HepG2 (cell line): ENCODE measurements at regions not wholly inside any gene's neighbourhood (a gene's known extent, or its start where the extent isn't known, plus 50 kb on each side); places are given as distances from the start of the nearest gene placed in this dataset.
A peak's percentile ranks its signal among the peaks of the same experiment; 100 is the strongest.

Source experiments
- ATRX ChIP-seq: sonication (generic); formaldehyde crosslinking; IDR thresholded peaks from 2 replicates; pipeline ENCODE4 v1.4.0; 2020; ENCODE audit warnings: missing genetic modification reagents, borderline replicate concordance
- CENPX ChIP-seq: sonication (generic); formaldehyde crosslinking; IDR thresholded peaks from 2 replicates; pipeline ENCODE4 v1.9.0; 2021; ENCODE audit warnings: mild to moderate bottlenecking, missing genetic modification reagents, moderate library complexity
- JUND ChIP-seq: sonication (generic); formaldehyde crosslinking; IDR thresholded peaks from 2 replicates; pipeline ENCODE4 v1.8.0; 2022; ENCODE audit warnings: mild to moderate bottlenecking, missing genetic modification reagents
- MEF2D ChIP-seq: sonication (generic); formaldehyde crosslinking; IDR thresholded peaks from 2 replicates; pipeline ENCODE4 v1.5.1; 2020; ENCODE audit warnings: mild to moderate bottlenecking, missing genetic modification reagents
- NBN ChIP-seq: fragments of 450-650 bp; conservative IDR thresholded peaks from 2 replicates; pipeline ENCODE4 v1.6.1; 2017
- SSRP1 ChIP-seq: IDR thresholded peaks from 2 replicates; pipeline ENCODE4 v1.6.1; 2016; ENCODE audit warnings: control low read depth
- TCF7 ChIP-seq: sonication (generic); IDR thresholded peaks from 2 replicates; pipeline ENCODE4 v1.6.1; 2016; ENCODE audit warnings: antibody characterized with exemption, low read depth
- ZC3H13 ChIP-seq: sonication (generic); formaldehyde crosslinking; IDR thresholded peaks from 2 replicates; pipeline ENCODE4 v1.8.1; 2023; ENCODE audit warnings: mild to moderate bottlenecking, missing genetic modification reagents, moderate library complexity
- ZFX ChIP-seq: sonication (generic); formaldehyde crosslinking; IDR thresholded peaks from 2 replicates; pipeline ENCODE4 v1.4.0; 2020; ENCODE audit warnings: mild to moderate bottlenecking, low read depth, missing genetic modification reagents, moderate library complexity
- ZNF264 ChIP-seq: sonication (generic); formaldehyde crosslinking; IDR thresholded peaks from 2 replicates; pipeline ENCODE4 v1.4.0; 2020; ENCODE audit warnings: missing genetic modification reagents
- ZNF546 ChIP-seq: sonication (generic); formaldehyde crosslinking; conservative IDR thresholded peaks from 2 replicates; pipeline ENCODE4 v1.8.1; 2023; ENCODE audit warnings: mild to moderate bottlenecking, missing genetic modification reagents
- ZNF792 ChIP-seq: IDR thresholded peaks from 2 replicates; pipeline ENCODE4 v1.6.1; 2016
- TF ChIP-seq, protein P1 (sequence below): conservative IDR thresholded peaks from 2 replicates; pipeline ENCODE4 v1.6.1; 2018; ENCODE audit warnings: missing genetic modification reagents
- TF ChIP-seq, protein P2 (sequence below): sonication (generic); formaldehyde crosslinking; IDR thresholded peaks from 2 replicates; pipeline ENCODE4 v1.8.0; 2022; ENCODE audit warnings: mild to moderate bottlenecking, missing genetic modification reagents; ENCODE audit not compliant: insufficient replicate concordance
- TF ChIP-seq, protein P3 (sequence below): sonication (generic); formaldehyde crosslinking; IDR thresholded peaks from 2 replicates; pipeline ENCODE4 v1.5.0; 2020; ENCODE audit warnings: mild to moderate bottlenecking, low read depth, missing genetic modification reagents, borderline replicate concordance
- TF ChIP-seq, protein P4 (sequence below): sonication (generic); formaldehyde crosslinking; IDR thresholded peaks from 2 replicates; pipeline ENCODE4 v1.5.0; 2020; ENCODE audit warnings: mild to moderate bottlenecking, missing genetic modification reagents
- TF ChIP-seq, protein P5 (sequence below): sonication (generic); formaldehyde crosslinking; IDR thresholded peaks from 2 replicates; pipeline ENCODE4 v1.4.0; 2020; ENCODE audit warnings: missing genetic modification reagents
- TF ChIP-seq, protein P6 (sequence below): sonication (generic); formaldehyde crosslinking; IDR thresholded peaks from 2 replicates; pipeline ENCODE4 v1.5.0; 2020; ENCODE audit warnings: missing genetic modification reagents
- TF ChIP-seq, protein P7 (sequence below): sonication (generic); formaldehyde crosslinking; IDR thresholded peaks from 2 replicates; pipeline ENCODE4 v1.4.0; 2020; ENCODE audit warnings: missing genetic modification reagents, borderline replicate concordance

DNA sequence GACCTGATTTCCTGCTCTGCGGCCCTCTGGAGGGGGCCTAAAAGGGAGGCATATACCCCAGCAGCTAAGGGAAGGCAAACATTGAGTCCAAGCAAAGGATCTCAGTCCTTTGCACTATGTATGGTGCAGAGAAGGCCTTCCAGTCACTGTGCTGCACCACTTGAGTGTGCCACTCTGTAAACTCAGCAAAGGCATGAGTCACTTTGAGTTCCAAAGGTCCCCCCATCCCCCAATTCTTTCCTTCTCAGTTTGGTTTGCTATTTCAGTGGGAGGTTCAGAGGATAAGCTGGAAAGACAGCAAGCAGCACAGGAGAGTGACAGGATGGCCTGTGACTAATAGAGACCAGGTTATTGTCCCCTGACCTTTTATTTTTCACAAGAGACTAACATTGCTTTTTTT lies 131.3 kb downstream of the FHDC1 start (continued):
- TF ChIP-seq, protein P1, sequence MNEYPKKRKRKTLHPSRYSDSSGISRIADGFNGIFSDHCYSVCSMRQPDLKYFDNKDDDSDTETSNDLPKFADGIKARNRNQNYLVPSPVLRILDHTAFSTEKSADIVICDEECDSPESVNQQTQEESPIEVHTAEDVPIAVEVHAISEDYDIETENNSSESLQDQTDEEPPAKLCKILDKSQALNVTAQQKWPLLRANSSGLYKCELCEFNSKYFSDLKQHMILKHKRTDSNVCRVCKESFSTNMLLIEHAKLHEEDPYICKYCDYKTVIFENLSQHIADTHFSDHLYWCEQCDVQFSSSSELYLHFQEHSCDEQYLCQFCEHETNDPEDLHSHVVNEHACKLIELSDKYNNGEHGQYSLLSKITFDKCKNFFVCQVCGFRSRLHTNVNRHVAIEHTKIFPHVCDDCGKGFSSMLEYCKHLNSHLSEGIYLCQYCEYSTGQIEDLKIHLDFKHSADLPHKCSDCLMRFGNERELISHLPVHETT (CRISPR knock-in tag) = no peak
- TF ChIP-seq SSRP1 (no peak), TCF7 (no peak), NBN (no peak), ZNF546 (CRISPR knock-in tag) (no peak), ZC3H13 (CRISPR knock-in tag) (no peak), ZNF792 (CRISPR knock-in tag) (0 out of 2 replicates have a peak, but pooled peaks have one; percentile 43), ZNF264 (CRISPR knock-in tag) (no peak), ZFX (peak; percentile 64), JUND (CRISPR knock-in tag) (peak; percentile 94), CENPX (CRISPR knock-in tag) (no peak), ATRX (CRISPR knock-in tag) (no peak), MEF2D (CRISPR knock-in tag) (no peak)
- TF ChIP-seq, protein P2, sequence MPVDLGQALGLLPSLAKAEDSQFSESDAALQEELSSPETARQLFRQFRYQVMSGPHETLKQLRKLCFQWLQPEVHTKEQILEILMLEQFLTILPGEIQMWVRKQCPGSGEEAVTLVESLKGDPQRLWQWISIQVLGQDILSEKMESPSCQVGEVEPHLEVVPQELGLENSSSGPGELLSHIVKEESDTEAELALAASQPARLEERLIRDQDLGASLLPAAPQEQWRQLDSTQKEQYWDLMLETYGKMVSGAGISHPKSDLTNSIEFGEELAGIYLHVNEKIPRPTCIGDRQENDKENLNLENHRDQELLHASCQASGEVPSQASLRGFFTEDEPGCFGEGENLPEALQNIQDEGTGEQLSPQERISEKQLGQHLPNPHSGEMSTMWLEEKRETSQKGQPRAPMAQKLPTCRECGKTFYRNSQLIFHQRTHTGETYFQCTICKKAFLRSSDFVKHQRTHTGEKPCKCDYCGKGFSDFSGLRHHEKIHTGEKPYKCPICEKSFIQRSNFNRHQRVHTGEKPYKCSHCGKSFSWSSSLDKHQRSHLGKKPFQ (CRISPR knock-in tag) = no peak
- TF ChIP-seq, protein P3, sequence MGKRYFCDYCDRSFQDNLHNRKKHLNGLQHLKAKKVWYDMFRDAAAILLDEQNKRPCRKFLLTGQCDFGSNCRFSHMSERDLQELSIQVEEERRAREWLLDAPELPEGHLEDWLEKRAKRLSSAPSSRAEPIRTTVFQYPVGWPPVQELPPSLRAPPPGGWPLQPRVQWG (CRISPR knock-in tag) = no peak
- TF ChIP-seq, protein P4, sequence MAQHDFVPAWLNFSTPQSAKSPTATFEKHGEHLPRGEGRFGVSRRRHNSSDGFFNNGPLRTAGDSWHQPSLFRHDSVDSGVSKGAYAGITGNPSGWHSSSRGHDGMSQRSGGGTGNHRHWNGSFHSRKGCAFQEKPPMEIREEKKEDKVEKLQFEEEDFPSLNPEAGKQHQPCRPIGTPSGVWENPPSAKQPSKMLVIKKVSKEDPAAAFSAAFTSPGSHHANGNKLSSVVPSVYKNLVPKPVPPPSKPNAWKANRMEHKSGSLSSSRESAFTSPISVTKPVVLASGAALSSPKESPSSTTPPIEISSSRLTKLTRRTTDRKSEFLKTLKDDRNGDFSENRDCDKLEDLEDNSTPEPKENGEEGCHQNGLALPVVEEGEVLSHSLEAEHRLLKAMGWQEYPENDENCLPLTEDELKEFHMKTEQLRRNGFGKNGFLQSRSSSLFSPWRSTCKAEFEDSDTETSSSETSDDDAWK (CRISPR knock-in tag) = no peak
- TF ChIP-seq, protein P5, sequence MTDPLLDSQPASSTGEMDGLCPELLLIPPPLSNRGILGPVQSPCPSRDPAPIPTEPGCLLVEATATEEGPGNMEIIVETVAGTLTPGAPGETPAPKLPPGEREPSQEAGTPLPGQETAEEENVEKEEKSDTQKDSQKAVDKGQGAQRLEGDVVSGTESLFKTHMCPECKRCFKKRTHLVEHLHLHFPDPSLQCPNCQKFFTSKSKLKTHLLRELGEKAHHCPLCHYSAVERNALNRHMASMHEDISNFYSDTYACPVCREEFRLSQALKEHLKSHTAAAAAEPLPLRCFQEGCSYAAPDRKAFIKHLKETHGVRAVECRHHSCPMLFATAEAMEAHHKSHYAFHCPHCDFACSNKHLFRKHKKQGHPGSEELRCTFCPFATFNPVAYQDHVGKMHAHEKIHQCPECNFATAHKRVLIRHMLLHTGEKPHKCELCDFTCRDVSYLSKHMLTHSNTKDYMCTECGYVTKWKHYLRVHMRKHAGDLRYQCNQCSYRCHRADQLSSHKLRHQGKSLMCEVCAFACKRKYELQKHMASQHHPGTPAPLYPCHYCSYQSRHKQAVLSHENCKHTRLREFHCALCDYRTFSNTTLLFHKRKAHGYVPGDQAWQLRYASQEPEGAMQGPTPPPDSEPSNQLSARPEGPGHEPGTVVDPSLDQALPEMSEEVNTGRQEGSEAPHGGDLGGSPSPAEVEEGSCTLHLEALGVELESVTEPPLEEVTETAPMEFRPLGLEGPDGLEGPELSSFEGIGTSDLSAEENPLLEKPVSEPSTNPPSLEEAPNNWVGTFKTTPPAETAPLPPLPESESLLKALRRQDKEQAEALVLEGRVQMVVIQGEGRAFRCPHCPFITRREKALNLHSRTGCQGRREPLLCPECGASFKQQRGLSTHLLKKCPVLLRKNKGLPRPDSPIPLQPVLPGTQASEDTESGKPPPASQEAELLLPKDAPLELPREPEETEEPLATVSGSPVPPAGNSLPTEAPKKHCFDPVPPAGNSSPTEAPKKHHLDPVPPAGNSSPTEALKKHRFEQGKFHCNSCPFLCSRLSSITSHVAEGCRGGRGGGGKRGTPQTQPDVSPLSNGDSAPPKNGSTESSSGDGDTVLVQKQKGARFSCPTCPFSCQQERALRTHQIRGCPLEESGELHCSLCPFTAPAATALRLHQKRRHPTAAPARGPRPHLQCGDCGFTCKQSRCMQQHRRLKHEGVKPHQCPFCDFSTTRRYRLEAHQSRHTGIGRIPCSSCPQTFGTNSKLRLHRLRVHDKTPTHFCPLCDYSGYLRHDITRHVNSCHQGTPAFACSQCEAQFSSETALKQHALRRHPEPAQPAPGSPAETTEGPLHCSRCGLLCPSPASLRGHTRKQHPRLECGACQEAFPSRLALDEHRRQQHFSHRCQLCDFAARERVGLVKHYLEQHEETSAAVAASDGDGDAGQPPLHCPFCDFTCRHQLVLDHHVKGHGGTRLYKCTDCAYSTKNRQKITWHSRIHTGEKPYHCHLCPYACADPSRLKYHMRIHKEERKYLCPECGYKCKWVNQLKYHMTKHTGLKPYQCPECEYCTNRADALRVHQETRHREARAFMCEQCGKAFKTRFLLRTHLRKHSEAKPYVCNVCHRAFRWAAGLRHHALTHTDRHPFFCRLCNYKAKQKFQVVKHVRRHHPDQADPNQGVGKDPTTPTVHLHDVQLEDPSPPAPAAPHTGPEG = no peak
- TF ChIP-seq, protein P6, sequence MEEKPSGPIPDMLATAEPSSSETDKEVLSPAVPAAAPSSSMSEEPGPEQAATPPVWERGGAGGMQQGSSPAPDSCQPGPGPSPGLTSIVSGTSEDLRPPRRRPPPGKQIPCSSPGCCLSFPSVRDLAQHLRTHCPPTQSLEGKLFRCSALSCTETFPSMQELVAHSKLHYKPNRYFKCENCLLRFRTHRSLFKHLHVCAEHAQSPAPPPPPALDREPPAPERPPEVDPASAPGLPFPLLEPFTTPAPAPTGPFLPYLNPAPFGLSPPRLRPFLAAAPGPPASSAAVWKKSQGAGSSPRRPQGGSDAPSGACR (CRISPR knock-in tag) = no peak
- TF ChIP-seq, protein P7, sequence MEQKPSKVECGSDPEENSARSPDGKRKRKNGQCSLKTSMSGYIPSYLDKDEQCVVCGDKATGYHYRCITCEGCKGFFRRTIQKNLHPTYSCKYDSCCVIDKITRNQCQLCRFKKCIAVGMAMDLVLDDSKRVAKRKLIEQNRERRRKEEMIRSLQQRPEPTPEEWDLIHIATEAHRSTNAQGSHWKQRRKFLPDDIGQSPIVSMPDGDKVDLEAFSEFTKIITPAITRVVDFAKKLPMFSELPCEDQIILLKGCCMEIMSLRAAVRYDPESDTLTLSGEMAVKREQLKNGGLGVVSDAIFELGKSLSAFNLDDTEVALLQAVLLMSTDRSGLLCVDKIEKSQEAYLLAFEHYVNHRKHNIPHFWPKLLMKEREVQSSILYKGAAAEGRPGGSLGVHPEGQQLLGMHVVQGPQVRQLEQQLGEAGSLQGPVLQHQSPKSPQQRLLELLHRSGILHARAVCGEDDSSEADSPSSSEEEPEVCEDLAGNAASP (CRISPR knock-in tag) = no peak
